HCT116 (cell line): ENCODE measurements at regions not wholly inside any gene's neighbourhood (a gene's known extent, or its start where the extent isn't known, plus 50 kb on each side); places are given as distances from the start of the nearest gene placed in this dataset.

Source experiments
- ATAC-seq: fragments of 200-7000 bp; cut with Tn5 transposase; 2 replicates; pipeline ENCODE4 v1.9.1; 2020; ENCODE audit warnings: mild to moderate bottlenecking, moderate library complexity
- BruUV-seq: library from RNA; stranded (reverse); fragments of 400-500 nt; replicated peaks from 2 replicates; lab custom pipeline; 2021; lab: Mats Ljungman, UMichigan
- CTCF ChIA-PET: fragments of 300-600 bp; sonication (Branson Sonifier 250); formaldehyde crosslinking; loops from one replicate; lab custom pipeline; 2021; ENCODE audit warnings: antibody characterized with exemption; lab: Charles Lee
- POLR2A ChIA-PET: fragments of 300-600, 350-600 bp; sonication (Branson Sonifier 250); formaldehyde crosslinking; loops from one replicate; lab custom pipeline; 2021; ENCODE audit warnings: antibody characterized with exemption; lab: Charles Lee
- RAD21 ChIA-PET, 2 experiments: fragments of 300-600 bp; sonication (Branson Sonifier 250); formaldehyde crosslinking; loops; one replicate each; lab custom pipeline; 2023; ENCODE audit warnings: low total read pairs in 2 of 2; ENCODE audit not compliant: uncharacterized antibody in 2 of 2, unreplicated experiment in 2 of 2, low non-redundant PET in 1 of 2; lab: Charles Lee
- DNase-seq: peaks from one replicate; pipeline ENCODE4 v3.0.0-alpha.2; 2010; ENCODE audit warnings: low read depth, low spot score
- H2AFZ ChIP-seq: fragments of 200-600 bp; shearing (Covaris generic), sonication (generic); 2 replicates; pipeline ENCODE4 v1.6.1; 2017; ENCODE audit warnings: low read depth, mixed run types, mixed read lengths, antibody characterized with exemption, low read length; ENCODE audit not compliant: poor library complexity, severe bottlenecking
- H3K27ac ChIP-seq: 2 replicates; pipeline ENCODE4 v1.5.1; 2012; ENCODE audit warnings: low read depth, low read length
- H3K27me3 ChIP-seq: fragments of 200-600 bp; sonication (generic); 2 replicates; pipeline ENCODE4 v1.6.1; 2016; ENCODE audit warnings: mixed run types, low read length, mixed read lengths; ENCODE audit not compliant: insufficient read depth
- H3K36me3 ChIP-seq, 2 experiments: fragments of 200-500 bp in 1 of 2; fragments of 200-600 bp in 1 of 2; sonication (Bioruptor generic) in 1 of 2; sonication (generic) in 1 of 2; 2 replicates each; pipeline versions ENCODE4 v1.5.1 to v1.6.1; 2014 to 2016; ENCODE audit warnings: low read length in 2 of 2, inconsistent platforms in 1 of 2, mixed read lengths in 1 of 2, mixed run types in 1 of 2; ENCODE audit not compliant: insufficient read depth in 2 of 2, control insufficient read depth in 1 of 2
- H3K4me1 ChIP-seq, 2 experiments: fragments of 200-600 bp in 1 of 2; sonication (generic) in 1 of 2; 2 replicates each; pipeline versions ENCODE4 v1.5.1 to v1.6.1; 2012 to 2017; ENCODE audit warnings: low read length in 2 of 2, inconsistent platforms in 1 of 2, mild to moderate bottlenecking in 1 of 2, mixed read lengths in 1 of 2, mixed run types in 1 of 2, moderate library complexity in 1 of 2; ENCODE audit not compliant: insufficient read depth in 2 of 2, control insufficient read depth in 1 of 2
- H3K4me2 ChIP-seq: fragments of 200-600 bp; sonication (generic); 2 replicates; pipeline ENCODE4 v1.6.1; 2017; ENCODE audit warnings: mixed run types, low read length, mixed read lengths
- H3K4me3 ChIP-seq, 2 experiments: fragments of 200-600 bp in 1 of 2; sonication (generic) in 1 of 2; replicated peaks in 1 of 2; 2 replicates each; pipeline ENCODE4 v1.5.1; 2011 to 2016; ENCODE audit warnings: low read length in 2 of 2, control low read depth in 1 of 2, low read depth in 1 of 2, mild to moderate bottlenecking in 1 of 2, mixed read lengths in 1 of 2, mixed run types in 1 of 2
- H3K79me2 ChIP-seq: fragments of 200-600 bp; sonication (generic); 2 replicates; pipeline ENCODE4 v1.6.1; 2017; ENCODE audit warnings: mild to moderate bottlenecking, mixed run types, low read length, moderate library complexity, mixed read lengths; ENCODE audit not compliant: insufficient read depth
- H3K9ac ChIP-seq: fragments of 200-600 bp; sonication (generic); 2 replicates; pipeline ENCODE4 v1.6.1; 2016; ENCODE audit warnings: low read length, mixed read lengths
- H3K9me2 ChIP-seq: fragments of 200-600 bp; sonication (generic), shearing (Covaris generic); 2 replicates; pipeline ENCODE4 v1.6.1; 2017; ENCODE audit warnings: mixed run types, mild to moderate bottlenecking, moderate library complexity; ENCODE audit not compliant: insufficient read depth
- H3K9me3 ChIP-seq, 2 experiments: fragments of 200-500 bp in 1 of 2; fragments of 200-600 bp in 1 of 2; sonication (Bioruptor generic) in 1 of 2; sonication (generic) in 1 of 2; 2 replicates each; pipeline ENCODE4 v1.6.1; 2014 to 2017; ENCODE audit warnings: low read length in 2 of 2, mixed read lengths in 2 of 2, inconsistent platforms in 1 of 2, low read depth in 1 of 2, mild to moderate bottlenecking in 1 of 2, mixed run types in 1 of 2, moderate library complexity in 1 of 2; ENCODE audit not compliant: control insufficient read depth in 1 of 2, insufficient read depth in 1 of 2
- H4K20me1 ChIP-seq: fragments of 200-600 bp; sonication (generic), shearing (Covaris generic); 2 replicates; pipeline ENCODE4 v1.6.1; 2017; ENCODE audit warnings: mixed run types, mild to moderate bottlenecking, moderate library complexity; ENCODE audit not compliant: insufficient read depth
- CEBPB ChIP-seq: IDR thresholded peaks from 2 replicates; pipeline ENCODE4 v1.6.1; 2012; ENCODE audit warnings: low read depth
- EGR1 ChIP-seq: IDR thresholded peaks from 2 replicates; pipeline ENCODE4 v1.6.1; 2012; ENCODE audit warnings: low read depth
- ELF1 ChIP-seq: IDR thresholded peaks from 2 replicates; pipeline ENCODE4 v1.6.1; 2012; ENCODE audit warnings: low read depth, borderline replicate concordance
- EZH2phosphoT487 ChIP-seq: fragments of 200-600 bp; IDR thresholded peaks from 2 replicates; pipeline ENCODE4 v1.6.1; 2018; ENCODE audit warnings: antibody characterized with exemption, borderline replicate concordance
- FOSL1 ChIP-seq: IDR thresholded peaks from 2 replicates; pipeline ENCODE4 v1.6.1; 2012; ENCODE audit warnings: low read depth
- JUND ChIP-seq: IDR thresholded peaks from 2 replicates; pipeline ENCODE4 v1.6.1; 2012
- POLR2A ChIP-seq: IDR thresholded peaks from 2 replicates; pipeline ENCODE4 v1.7.0; 2011; ENCODE audit warnings: borderline replicate concordance; ENCODE audit not compliant: insufficient read depth, insufficient read length; ENCODE audit errors: extremely low read depth
- RAD21 ChIP-seq: IDR thresholded peaks from 2 replicates; pipeline ENCODE4 v1.6.1; 2012; ENCODE audit warnings: low read depth, mild to moderate bottlenecking
- SIN3A ChIP-seq: IDR thresholded peaks from 2 replicates; pipeline ENCODE4 v1.6.1; 2012; ENCODE audit warnings: low read depth
- SRF ChIP-seq: IDR thresholded peaks from 2 replicates; pipeline ENCODE4 v1.6.1; 2012; ENCODE audit warnings: low read depth
- ZFX ChIP-seq: fragments of 450-650 bp; IDR thresholded peaks from 2 replicates; pipeline ENCODE4 v1.6.1; 2017
- ZNF274 ChIP-seq: fragments of 200-500 bp; sonication (Bioruptor generic); IDR thresholded peaks from 2 replicates; pipeline ENCODE4 v1.6.1; 2014; ENCODE audit warnings: mild to moderate bottlenecking, low read depth, low read length, inconsistent platforms
- intact Hi-C: fragments of 100-400 bp; cut with micrococcal nuclease; formaldehyde crosslinking; loops from 2 replicates; pipeline ENCODE4 v1.10.0; 2022
- TF ChIP-seq, protein P1 (sequence below): IDR thresholded peaks from 2 replicates; pipeline ENCODE4 v1.6.1; 2011; ENCODE audit warnings: mild to moderate bottlenecking, low read length, moderate library complexity; ENCODE audit not compliant: insufficient replicate concordance; ENCODE audit errors: extremely low read depth
- TF ChIP-seq, protein P2 (sequence below), 3 experiments: fragments of 200-600 bp in 1 of 3; sonication (generic) in 1 of 3; IDR thresholded peaks in 2 of 3; conservative IDR thresholded peaks in 1 of 3; 2 replicates each; pipeline ENCODE4 v1.5.1; 2012 to 2017; ENCODE audit warnings: low read depth in 2 of 3, low read length in 2 of 3, antibody characterized with exemption in 1 of 3, borderline replicate concordance in 1 of 3, control low read depth in 1 of 3, mild to moderate bottlenecking in 1 of 3, mixed read lengths in 1 of 3, mixed run types in 1 of 3, moderate library complexity in 1 of 3; ENCODE audit not compliant: insufficient read depth in 1 of 3
- TF ChIP-seq, protein P3 (sequence below): IDR thresholded peaks from 2 replicates; pipeline ENCODE4 v1.6.1; 2012

DNA sequence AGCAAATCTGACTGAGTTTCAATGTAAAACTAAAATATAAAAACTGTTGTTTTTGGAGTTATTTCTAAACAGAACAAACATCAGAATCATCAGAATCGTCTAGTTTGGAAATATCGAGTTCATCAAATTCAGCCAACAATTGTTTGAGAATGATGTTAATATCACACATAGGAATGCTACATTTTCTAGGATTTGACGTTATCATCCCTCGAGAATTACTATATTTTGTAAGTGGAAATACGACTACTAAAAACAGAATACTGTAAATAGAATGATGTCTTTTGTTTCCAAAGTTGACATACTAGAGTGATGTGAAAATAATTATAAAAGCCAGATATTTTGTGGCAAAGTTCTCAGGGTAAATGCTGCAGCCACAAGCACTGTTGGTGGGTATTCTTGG lies 805.9 kb downstream of the TLE1 start:
- ChIA-PET CTCF (no interaction called here), RAD21 (no interaction called here), POLR2A (no interaction called here)
- ATAC-seq (no peak), DNase-seq (no peak)
- Histone ChIP-seq H2AFZ (no peak overlapping the region), H3K4me1 (no peaks in the 10 kb centered on the region), H3K27me3 (no peaks in the 10 kb centered on the region), H3K9me3 (peaks cover 3 to 7% of the 10 kb centered on the region in 2 experiments; a peak in 2 of 4 replicates), H3K27ac (no peak overlapping the region), H3K79me2 (no peaks in the 10 kb centered on the region), H3K9ac (no peak overlapping the region), H3K4me3 (no peak overlapping the region), H3K36me3 (no peaks in the 10 kb centered on the region), H3K4me2 (no peak overlapping the region), H4K20me1 (no peaks in the 10 kb centered on the region), H3K9me2 (no peaks in the 10 kb centered on the region)
- TF ChIP-seq ZFX (no peak), EZH2phosphoT487 (no peak), ZNF274 (no peak), FOSL1 (no peak), RAD21 (no peak), CEBPB (no peak)
- TF ChIP-seq, protein P1, sequence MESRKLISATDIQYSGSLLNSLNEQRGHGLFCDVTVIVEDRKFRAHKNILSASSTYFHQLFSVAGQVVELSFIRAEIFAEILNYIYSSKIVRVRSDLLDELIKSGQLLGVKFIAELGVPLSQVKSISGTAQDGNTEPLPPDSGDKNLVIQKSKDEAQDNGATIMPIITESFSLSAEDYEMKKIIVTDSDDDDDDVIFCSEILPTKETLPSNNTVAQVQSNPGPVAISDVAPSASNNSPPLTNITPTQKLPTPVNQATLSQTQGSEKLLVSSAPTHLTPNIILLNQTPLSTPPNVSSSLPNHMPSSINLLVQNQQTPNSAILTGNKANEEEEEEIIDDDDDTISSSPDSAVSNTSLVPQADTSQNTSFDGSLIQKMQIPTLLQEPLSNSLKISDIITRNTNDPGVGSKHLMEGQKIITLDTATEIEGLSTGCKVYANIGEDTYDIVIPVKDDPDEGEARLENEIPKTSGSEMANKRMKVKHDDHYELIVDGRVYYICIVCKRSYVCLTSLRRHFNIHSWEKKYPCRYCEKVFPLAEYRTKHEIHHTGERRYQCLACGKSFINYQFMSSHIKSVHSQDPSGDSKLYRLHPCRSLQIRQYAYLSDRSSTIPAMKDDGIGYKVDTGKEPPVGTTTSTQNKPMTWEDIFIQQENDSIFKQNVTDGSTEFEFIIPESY, result no peak
- intact Hi-C loops, result no loop called here
- BruUV-seq, result no TSS peak

DNA sequence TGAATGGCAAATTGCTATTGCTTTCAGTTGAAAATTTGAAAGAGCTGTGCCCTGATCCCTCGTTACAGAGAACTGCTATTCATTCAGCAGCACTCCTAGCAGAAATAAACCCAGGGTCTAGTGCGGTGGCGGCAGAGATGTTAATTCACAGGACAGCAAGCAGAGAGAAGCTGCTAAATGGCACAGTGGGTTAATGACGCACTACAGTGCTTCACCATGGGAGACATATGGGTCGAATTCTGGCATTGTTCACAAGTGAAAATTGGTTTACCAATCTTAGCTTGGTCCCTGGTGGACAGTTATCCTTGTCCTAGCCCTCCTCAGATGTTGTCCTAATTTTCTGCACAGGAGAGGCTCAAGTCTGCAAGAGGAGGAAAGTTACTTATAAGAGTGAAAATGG lies 807.4 kb downstream of the TLE1 start:
- CTCF ChIA-PET, result no interaction called here
- H3K36me3 ChIP-seq, result no peaks in the 10 kb centered on the region
- intact Hi-C loops, result no loop called here
- DNase-seq (no peak), ATAC-seq (no peak)
- no peaks in the 10 kb centered on the region for H3K27me3 ChIP-seq
- H4K20me1 ChIP-seq, result no peaks in the 10 kb centered on the region
- RAD21 ChIA-PET, result no interaction called here
- H3K9ac ChIP-seq, result no peak overlapping the region
- no peak overlapping the region for H3K4me2 ChIP-seq
- H2AFZ ChIP-seq, result no peak overlapping the region
- no peak overlapping the region for H3K27ac ChIP-seq
- H3K9me3 ChIP-seq, result peaks cover 3 to 7% of the 10 kb centered on the region in 2 experiments; a peak in 2 of 4 replicates
- H3K9me2 ChIP-seq, result no peaks in the 10 kb centered on the region
- POLR2A ChIA-PET, result no interaction called here
- H3K4me1 ChIP-seq, result no peaks in the 10 kb centered on the region
- no TSS peak for BruUV-seq
- H3K79me2 ChIP-seq, result no peaks in the 10 kb centered on the region
- H3K4me3 ChIP-seq, result no peak overlapping the region
- TF ChIP-seq, protein P2, sequence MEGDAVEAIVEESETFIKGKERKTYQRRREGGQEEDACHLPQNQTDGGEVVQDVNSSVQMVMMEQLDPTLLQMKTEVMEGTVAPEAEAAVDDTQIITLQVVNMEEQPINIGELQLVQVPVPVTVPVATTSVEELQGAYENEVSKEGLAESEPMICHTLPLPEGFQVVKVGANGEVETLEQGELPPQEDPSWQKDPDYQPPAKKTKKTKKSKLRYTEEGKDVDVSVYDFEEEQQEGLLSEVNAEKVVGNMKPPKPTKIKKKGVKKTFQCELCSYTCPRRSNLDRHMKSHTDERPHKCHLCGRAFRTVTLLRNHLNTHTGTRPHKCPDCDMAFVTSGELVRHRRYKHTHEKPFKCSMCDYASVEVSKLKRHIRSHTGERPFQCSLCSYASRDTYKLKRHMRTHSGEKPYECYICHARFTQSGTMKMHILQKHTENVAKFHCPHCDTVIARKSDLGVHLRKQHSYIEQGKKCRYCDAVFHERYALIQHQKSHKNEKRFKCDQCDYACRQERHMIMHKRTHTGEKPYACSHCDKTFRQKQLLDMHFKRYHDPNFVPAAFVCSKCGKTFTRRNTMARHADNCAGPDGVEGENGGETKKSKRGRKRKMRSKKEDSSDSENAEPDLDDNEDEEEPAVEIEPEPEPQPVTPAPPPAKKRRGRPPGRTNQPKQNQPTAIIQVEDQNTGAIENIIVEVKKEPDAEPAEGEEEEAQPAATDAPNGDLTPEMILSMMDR (IDR thresholded peaks at IDR 0.05 in 2 of 3, conservative IDR thresholded peaks at IDR 0.05 in 1 of 3; ENCODE audit: borderline replicate concordance in 1 of 3, insufficient read depth in 1 of 3, low read depth in 2 of 3, low read length in 2 of 3), result no peak
- TF ChIP-seq EZH2phosphoT487 (no peak), CEBPB (no peak), SIN3A (no peak), ELF1 (no peak), POLR2A (no peak), EGR1 (no peak), SRF (no peak), RAD21 (no peak), JUND (no peak)
- TF ChIP-seq, protein P1, result no peak
- TF ChIP-seq, protein P3, sequence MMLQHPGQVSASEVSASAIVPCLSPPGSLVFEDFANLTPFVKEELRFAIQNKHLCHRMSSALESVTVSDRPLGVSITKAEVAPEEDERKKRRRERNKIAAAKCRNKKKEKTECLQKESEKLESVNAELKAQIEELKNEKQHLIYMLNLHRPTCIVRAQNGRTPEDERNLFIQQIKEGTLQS, result no peak
